Mucosa of descending colon (tissue), 3 donors: ENCODE measurements at regions not wholly inside any gene's neighbourhood (a gene's known extent, or its start where the extent isn't known, plus 50 kb on each side); places are given as distances from the start of the nearest gene placed in this dataset.

ENCODE experiments used
- ATAC-seq: fragments of 200-7000 bp; cut with Tn5 transposase; one replicate; pipeline ENCODE4 v1.9.1; 2020; ENCODE audit warnings: mild to moderate bottlenecking, moderate library complexity
- DNase-seq, 3 donors: peaks; one replicate each; pipeline ENCODE4 v3.0.0-alpha.2; 2020
- H3K36me3 ChIP-seq: fragments of 200-600 bp; one replicate; pipeline ENCODE4 v1.8.0; 2021; ENCODE audit warnings: low read depth, mild to moderate bottlenecking
- H3K4me1 ChIP-seq: fragments of 200-600 bp; one replicate; pipeline ENCODE4 v1.8.0; 2021; ENCODE audit warnings: low read depth, mild to moderate bottlenecking
- H3K4me3 ChIP-seq: fragments of 200-600 bp; one replicate; pipeline ENCODE4 v1.8.0; 2021; ENCODE audit warnings: mild to moderate bottlenecking
- H3K9me3 ChIP-seq: fragments of 200-600 bp; one replicate; pipeline ENCODE4 v1.8.0; 2021; ENCODE audit warnings: mild to moderate bottlenecking
- intact Hi-C, 2 donors: fragments of 100-400 bp; cut with DNase I in 1 of 2; cut with micrococcal nuclease in 1 of 2; formaldehyde crosslinking; loops; one replicate each; pipeline versions ENCODE4 v1.11.0 to v1.11.1; 2022; cut with DNase I, micrococcal nuclease
- TF ChIP-seq, protein P1 (sequence below): fragments of 200-600 bp; IDR thresholded peaks from one replicate; pipeline ENCODE4 v1.8.0; 2022; ENCODE audit warnings: antibody characterized with exemption, mild to moderate bottlenecking
- donor health status: DM: no; HTN: no; CAD: no; lungs with moderate emphysema.
- donor health status: DM: no; HTN: no; CAD: no.
- donor health status: DM: no; HTN: yes; CAD: no.

DNA sequence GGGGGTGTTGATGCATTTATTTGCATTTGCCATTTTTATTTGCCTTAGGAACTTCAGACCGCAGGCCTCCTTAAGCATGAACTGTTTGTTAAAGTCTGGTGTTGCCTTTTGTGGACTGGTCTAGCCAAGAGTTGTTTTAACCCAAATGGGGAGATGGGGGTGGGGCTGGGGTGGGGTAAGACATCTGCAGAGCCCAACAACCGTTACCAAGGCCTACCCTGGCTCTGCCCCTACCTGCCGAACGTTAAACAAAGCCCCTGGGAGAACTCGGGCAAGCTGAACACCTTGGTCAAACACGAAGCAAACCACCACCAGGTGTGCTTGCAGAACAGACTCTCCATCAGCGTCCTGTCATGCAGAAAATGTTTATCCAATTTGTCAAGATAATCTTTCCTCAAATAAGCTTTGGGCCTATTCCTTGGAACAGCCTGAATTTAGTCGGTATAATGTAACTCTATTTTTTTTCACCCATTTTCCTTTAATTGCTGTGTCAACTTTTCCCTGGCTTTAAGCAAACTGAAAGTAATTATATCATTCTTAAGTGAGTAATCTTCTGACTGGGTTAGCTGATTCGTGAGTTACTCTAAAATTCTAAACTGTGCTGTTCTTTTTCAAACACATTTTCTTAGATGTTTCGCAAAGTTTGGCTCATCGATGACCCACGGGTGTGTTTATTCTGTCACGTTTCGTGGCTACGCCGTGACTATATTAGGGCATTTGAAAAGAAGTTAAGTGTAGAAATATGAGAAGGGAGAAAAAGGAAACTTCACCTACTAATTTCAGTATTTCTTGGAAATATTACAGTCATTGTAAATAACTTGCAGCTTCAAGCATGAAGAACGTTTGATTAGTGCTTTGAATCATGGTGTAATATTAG is 127.6 kb downstream of the SOX2 start:
- DNase-seq (no peak), ATAC-seq (no peak)
- no peak overlapping the region for H3K4me3 ChIP-seq
- H3K4me1 ChIP-seq, result no peaks in the 10 kb centered on the region
- TF ChIP-seq, protein P1, sequence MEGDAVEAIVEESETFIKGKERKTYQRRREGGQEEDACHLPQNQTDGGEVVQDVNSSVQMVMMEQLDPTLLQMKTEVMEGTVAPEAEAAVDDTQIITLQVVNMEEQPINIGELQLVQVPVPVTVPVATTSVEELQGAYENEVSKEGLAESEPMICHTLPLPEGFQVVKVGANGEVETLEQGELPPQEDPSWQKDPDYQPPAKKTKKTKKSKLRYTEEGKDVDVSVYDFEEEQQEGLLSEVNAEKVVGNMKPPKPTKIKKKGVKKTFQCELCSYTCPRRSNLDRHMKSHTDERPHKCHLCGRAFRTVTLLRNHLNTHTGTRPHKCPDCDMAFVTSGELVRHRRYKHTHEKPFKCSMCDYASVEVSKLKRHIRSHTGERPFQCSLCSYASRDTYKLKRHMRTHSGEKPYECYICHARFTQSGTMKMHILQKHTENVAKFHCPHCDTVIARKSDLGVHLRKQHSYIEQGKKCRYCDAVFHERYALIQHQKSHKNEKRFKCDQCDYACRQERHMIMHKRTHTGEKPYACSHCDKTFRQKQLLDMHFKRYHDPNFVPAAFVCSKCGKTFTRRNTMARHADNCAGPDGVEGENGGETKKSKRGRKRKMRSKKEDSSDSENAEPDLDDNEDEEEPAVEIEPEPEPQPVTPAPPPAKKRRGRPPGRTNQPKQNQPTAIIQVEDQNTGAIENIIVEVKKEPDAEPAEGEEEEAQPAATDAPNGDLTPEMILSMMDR, result no peak
- no peaks in the 10 kb centered on the region for H3K9me3 ChIP-seq
- intact Hi-C loops, result no loop called here
- no peaks in the 10 kb centered on the region for H3K36me3 ChIP-seq

- intact Hi-C loops, result no loop called here
- TF ChIP-seq, protein P1, result no peak
- Histone ChIP-seq H3K9me3 (no peaks in the 10 kb centered on the region), H3K36me3 (no peaks in the 10 kb centered on the region), H3K4me3 (no peak overlapping the region), H3K4me1 (no peaks in the 10 kb centered on the region)
- no peak for DNase-seq
- ATAC-seq, result no peak
Observed at GRCh38 chr3:181839916-181840297, 128.2 kb downstream of the SOX2 start.

- no peaks in the 10 kb centered on the region for H3K36me3 ChIP-seq
- DNase-seq (no peak), ATAC-seq (no peak)
- TF ChIP-seq, protein P1, result no peak
- intact Hi-C loops, result no loop called here
- no peaks in the 10 kb centered on the region for H3K4me1 ChIP-seq
- no peak overlapping the region for H3K4me3 ChIP-seq
- no peaks in the 10 kb centered on the region for H3K9me3 ChIP-seq
Observed at GRCh38 chr3:181844211-181844610, 132.5 kb downstream of the SOX2 start.

DNA sequence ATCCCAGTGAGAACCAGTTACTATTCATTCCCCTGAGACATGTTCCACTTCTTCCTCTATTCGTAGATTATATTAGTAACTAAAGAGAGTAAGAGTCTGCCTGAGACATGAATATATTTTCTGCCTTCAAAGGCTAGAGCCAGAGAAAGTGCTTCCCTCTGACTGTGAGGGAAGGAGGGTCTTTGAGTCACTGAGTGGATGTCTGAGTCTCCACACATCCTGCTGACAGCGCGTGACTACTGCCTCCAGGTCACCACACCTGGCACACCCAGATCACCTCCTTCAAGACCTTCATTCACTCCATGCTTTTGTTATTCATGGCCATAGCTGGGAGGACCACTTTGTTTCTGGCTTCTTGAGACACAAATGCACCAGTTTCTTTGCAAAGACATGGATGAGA is 135.6 kb downstream of the SOX2 start:
- DNase-seq (no peak), ATAC-seq (no peak)
- no peaks in the 10 kb centered on the region for H3K36me3 ChIP-seq
- no peaks in the 10 kb centered on the region for H3K9me3 ChIP-seq
- no peaks in the 10 kb centered on the region for H3K4me1 ChIP-seq
- TF ChIP-seq, protein P1, result no peak
- H3K4me3 ChIP-seq, result no peak overlapping the region
- intact Hi-C loops, result no loop called here

- DNase-seq (no peak), ATAC-seq (no peak)
- Histone ChIP-seq H3K4me3 (no peak overlapping the region), H3K4me1 (no peaks in the 10 kb centered on the region), H3K9me3 (no peaks in the 10 kb centered on the region), H3K36me3 (no peaks in the 10 kb centered on the region)
- intact Hi-C loops, result no loop called here
- TF ChIP-seq, protein P1, result no peak
Observed at GRCh38 chr3:181851063-181851462, 139.3 kb downstream of the SOX2 start.
